ENCODE measurements at regions not wholly inside any gene's neighbourhood (a gene's known extent, or its start where the extent isn't known, plus 50 kb on each side); places are given as distances from the start of the nearest gene placed in this dataset.

DNA sequence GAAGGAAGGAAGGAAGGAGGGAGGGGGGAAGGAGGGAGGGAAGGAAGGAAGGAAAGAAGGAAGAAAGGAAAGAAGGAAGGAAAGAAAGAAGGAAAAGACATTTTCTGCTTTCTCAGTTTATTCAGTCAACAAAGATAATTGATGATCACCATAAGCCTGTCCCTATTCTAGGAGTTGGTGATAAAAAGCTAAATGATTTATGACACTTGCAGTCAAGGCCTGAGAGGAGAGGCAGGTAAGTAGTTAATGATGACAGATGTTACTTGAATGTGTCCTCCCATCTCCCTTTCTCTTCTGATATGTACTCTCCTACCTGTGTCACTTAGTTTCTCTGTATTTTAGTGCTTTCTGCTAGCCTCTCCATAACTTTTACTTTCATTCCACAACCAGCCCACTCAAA lies 141.3 kb downstream of the SLITRK6 start:
- Histone ChIP-seq H3K4me1 (no peaks in the 10 kb centered on the region), H3K4me3 (no peak overlapping the region), H3K27ac (no peak overlapping the region), H3K9me3 (no peaks in the 10 kb centered on the region), H3K9ac (ENCODE audit: low read depth in 2 of 2, low read length in 2 of 2) (no peak overlapping the region), H3K27me3 (no peaks in the 10 kb centered on the region), H3K36me3 (no peaks in the 10 kb centered on the region)
- TF ChIP-seq, protein P1, sequence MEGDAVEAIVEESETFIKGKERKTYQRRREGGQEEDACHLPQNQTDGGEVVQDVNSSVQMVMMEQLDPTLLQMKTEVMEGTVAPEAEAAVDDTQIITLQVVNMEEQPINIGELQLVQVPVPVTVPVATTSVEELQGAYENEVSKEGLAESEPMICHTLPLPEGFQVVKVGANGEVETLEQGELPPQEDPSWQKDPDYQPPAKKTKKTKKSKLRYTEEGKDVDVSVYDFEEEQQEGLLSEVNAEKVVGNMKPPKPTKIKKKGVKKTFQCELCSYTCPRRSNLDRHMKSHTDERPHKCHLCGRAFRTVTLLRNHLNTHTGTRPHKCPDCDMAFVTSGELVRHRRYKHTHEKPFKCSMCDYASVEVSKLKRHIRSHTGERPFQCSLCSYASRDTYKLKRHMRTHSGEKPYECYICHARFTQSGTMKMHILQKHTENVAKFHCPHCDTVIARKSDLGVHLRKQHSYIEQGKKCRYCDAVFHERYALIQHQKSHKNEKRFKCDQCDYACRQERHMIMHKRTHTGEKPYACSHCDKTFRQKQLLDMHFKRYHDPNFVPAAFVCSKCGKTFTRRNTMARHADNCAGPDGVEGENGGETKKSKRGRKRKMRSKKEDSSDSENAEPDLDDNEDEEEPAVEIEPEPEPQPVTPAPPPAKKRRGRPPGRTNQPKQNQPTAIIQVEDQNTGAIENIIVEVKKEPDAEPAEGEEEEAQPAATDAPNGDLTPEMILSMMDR (IDR thresholded peaks at IDR 0.05) = no peak
- intact Hi-C loops (cut with DNase I) = no loop called here
- DNase-seq = no peak

DNA sequence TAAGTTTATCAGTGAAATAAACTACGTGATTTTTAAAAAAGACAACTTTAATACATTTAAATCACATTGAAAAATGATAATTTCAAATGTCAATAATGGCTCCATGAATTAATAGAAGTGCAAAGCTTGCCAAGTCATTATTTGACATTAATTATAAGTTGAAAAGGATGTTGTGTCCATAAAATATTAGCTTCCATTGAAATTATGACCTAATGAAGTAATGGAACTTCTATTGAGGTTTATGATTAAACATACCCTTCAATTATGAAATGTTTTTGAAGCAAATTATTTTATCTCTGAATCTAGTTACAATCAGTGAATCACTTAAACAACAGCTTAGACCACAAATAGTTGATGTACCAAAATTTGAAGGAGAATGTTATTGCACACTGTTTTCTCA lies 144.2 kb downstream of the SLITRK6 start:
- H3K36me3 ChIP-seq = no peaks in the 10 kb centered on the region
- H3K9me3 ChIP-seq = no peaks in the 10 kb centered on the region
- TF ChIP-seq, protein P1 (IDR thresholded peaks at IDR 0.05) = no peak
- H3K4me1 ChIP-seq = no peaks in the 10 kb centered on the region
- intact Hi-C loops (cut with DNase I) = no loop called here
- no peaks in the 10 kb centered on the region for H3K27me3 ChIP-seq
- no peak overlapping the region for H3K27ac ChIP-seq
- H3K9ac ChIP-seq (ENCODE audit: low read depth in 2 of 2, low read length in 2 of 2) = no peak overlapping the region
- no peak for DNase-seq
- no peak overlapping the region for H3K4me3 ChIP-seq

DNA sequence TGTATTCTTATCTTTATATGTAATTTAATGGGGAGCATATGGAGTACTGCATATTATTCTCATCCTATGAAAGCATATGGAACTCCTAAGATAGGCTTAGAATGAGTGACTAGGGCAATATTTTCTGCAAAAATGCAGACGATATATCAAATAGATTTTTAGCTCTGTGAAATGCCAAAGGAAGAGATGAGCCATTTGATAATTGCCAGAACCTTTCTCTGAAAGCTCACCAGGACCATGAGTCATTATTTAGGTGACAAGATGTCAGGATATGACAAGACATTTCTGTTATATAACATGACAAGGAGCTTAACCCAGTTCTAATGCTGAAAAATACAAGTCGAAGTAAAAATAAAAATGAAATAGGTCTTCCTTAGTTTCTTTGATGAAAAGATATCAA lies 145.0 kb downstream of the SLITRK6 start:
- H3K4me1 ChIP-seq = no peaks in the 10 kb centered on the region
- intact Hi-C loops (cut with DNase I) = no loop called here
- TF ChIP-seq, protein P1 (IDR thresholded peaks at IDR 0.05) = no peak
- no peak overlapping the region for H3K27ac ChIP-seq
- no peak for DNase-seq
- no peaks in the 10 kb centered on the region for H3K36me3 ChIP-seq
- no peaks in the 10 kb centered on the region for H3K27me3 ChIP-seq
- H3K4me3 ChIP-seq = no peak overlapping the region
- no peak overlapping the region for H3K9ac ChIP-seq (ENCODE audit: low read depth in 2 of 2, low read length in 2 of 2)
- no peaks in the 10 kb centered on the region for H3K9me3 ChIP-seq

DNA sequence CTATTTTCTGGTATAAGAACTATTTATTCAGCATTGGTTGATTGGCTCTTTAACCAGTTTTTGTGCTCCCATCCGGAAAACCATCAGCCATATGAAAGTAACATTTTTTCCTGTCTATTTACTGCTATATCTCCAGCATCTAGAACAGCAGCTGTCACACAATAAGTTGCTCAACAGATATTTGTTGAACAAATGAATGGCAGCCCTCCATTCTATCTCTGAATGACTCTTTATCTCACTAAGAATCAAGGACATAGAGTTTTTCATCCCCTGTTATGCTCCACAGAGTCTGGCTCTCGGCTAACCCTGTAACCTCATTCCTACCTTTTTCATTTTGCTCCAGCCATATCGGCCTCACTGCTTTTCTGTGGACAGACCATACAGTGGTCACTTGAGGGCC lies 145.5 kb downstream of the SLITRK6 start:
- intact Hi-C loops (cut with DNase I) = no loop called here

DNA sequence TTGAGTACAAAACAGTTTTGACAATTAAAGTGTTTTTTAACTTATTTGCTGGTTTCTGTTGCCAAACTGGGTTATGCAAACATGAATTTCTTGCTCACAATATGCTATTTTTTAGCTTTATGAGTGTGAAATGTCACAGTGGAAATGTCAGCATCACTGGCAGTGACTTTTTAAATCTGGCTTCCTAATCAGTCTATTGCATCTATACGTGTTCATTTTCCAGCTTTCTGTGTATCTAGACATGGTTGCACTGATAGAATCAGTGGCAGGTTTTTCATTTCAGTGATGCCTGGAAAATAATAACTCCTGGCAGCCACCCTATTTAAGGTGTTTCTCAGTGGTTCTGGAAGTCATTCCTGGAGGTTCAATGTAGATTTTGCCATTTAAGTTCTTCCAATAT lies 146.7 kb downstream of the SLITRK6 start:
- no peak overlapping the region for H3K9ac ChIP-seq (ENCODE audit: low read depth in 2 of 2, low read length in 2 of 2)
- intact Hi-C loops (cut with DNase I) = no loop called here
- no peaks in the 10 kb centered on the region for H3K27me3 ChIP-seq
- H3K4me1 ChIP-seq = no peaks in the 10 kb centered on the region
- TF ChIP-seq, protein P1 (IDR thresholded peaks at IDR 0.05) = no peak
- no peaks in the 10 kb centered on the region for H3K9me3 ChIP-seq
- H3K36me3 ChIP-seq = no peaks in the 10 kb centered on the region
- no peak overlapping the region for H3K27ac ChIP-seq
- no peak overlapping the region for H3K4me3 ChIP-seq
- DNase-seq = no peak

More for the DNA sequence above, 145.5 kb downstream of the SLITRK6 start:
- Histone ChIP-seq H3K27ac (no peak overlapping the region), H3K9ac (ENCODE audit: low read depth in 2 of 2, low read length in 2 of 2) (no peak overlapping the region), H3K36me3 (no peaks in the 10 kb centered on the region), H3K27me3 (no peaks in the 10 kb centered on the region), H3K4me1 (no peaks in the 10 kb centered on the region), H3K9me3 (no peaks in the 10 kb centered on the region), H3K4me3 (no peak overlapping the region)
- TF ChIP-seq, protein P1 (IDR thresholded peaks at IDR 0.05) = no peak
- no peak for DNase-seq

DNA sequence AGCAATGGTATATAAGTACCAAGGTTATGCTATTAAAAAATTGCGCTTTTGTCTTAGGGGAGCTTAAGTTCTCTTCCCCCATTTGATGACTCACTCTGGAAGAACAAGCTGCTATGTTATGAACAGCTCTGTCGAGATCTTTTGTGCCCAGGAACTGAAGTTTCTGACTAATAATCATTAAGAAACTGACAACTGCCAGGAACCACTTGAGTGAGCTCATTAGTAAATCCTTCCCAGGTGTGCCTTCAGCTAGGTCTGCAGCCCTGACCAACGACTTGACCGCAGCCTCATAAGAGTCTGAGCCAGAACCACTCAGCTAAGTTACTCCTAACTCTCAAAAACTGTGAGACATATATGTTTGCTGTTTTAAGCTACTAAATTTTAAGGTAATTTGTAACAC lies 147.8 kb downstream of the SLITRK6 start:
- intact Hi-C loops (cut with DNase I) = no loop called here
- TF ChIP-seq, protein P1 (IDR thresholded peaks at IDR 0.05) = no peak
- H3K27ac ChIP-seq = no peak overlapping the region
- H3K27me3 ChIP-seq = no peaks in the 10 kb centered on the region
- H3K4me3 ChIP-seq = no peak overlapping the region
- no peak overlapping the region for H3K9ac ChIP-seq (ENCODE audit: low read depth in 2 of 2, low read length in 2 of 2)
- no peaks in the 10 kb centered on the region for H3K4me1 ChIP-seq
- H3K36me3 ChIP-seq = no peaks in the 10 kb centered on the region
- H3K9me3 ChIP-seq = no peaks in the 10 kb centered on the region
- no peak for DNase-seq
